Keratinocyte (primary cell): ENCODE measurements at regions not wholly inside any gene's neighbourhood (a gene's known extent, or its start where the extent isn't known, plus 50 kb on each side); places are given as distances from the start of the nearest gene placed in this dataset.

ENCODE experiments used
- DNase-seq: peaks from one replicate; pipeline ENCODE4 v3.0.0-alpha.2; 2011; ENCODE audit warnings: low read depth, missing footprints, low spot score
- FAIRE-seq: peaks from 2 replicates; lab custom pipeline; 2011; peaks lifted over from hg19 to GRCh38; lab: Jason Lieb, UNC
- H2AFZ ChIP-seq: 2 replicates; pipeline ENCODE4 v1.6.0; 2012; ENCODE audit warnings: low read length, control low read depth, inconsistent platforms; ENCODE audit not compliant: control insufficient read depth
- H3K27ac ChIP-seq: 2 replicates; pipeline ENCODE4 v1.5.1; 2011; ENCODE audit warnings: low read length; ENCODE audit not compliant: control insufficient read depth, insufficient read depth
- H3K27me3 ChIP-seq: 3 replicates; pipeline ENCODE4 v1.6.0; 2011; ENCODE audit warnings: low read length; ENCODE audit not compliant: control insufficient read depth, insufficient read depth; ENCODE audit errors: extremely low read depth
- H3K36me3 ChIP-seq, 2 experiments: 2 replicates in 1 of 2; 3 replicates in 1 of 2; pipeline ENCODE4 v1.5.1; 2011; ENCODE audit warnings: low read length in 2 of 2, mild to moderate bottlenecking in 1 of 2; ENCODE audit not compliant: control insufficient read depth in 2 of 2, insufficient read depth in 2 of 2; ENCODE audit errors: extremely low read depth in 1 of 2
- H3K4me1 ChIP-seq: 3 replicates; pipeline ENCODE4 v1.5.1; 2011; ENCODE audit warnings: low read length; ENCODE audit not compliant: control insufficient read depth, insufficient read depth; ENCODE audit errors: extremely low read depth
- H3K4me2 ChIP-seq: 3 replicates; pipeline ENCODE4 v1.6.0; 2011; ENCODE audit warnings: low read depth, low read length; ENCODE audit not compliant: control insufficient read depth, insufficient read depth; ENCODE audit errors: extremely low read depth
- H3K4me3 ChIP-seq, 3 experiments: fragments of 200-600 bp in 1 of 3; sonication (generic) in 1 of 3; 2 replicates in 2 of 3; 3 replicates in 1 of 3; pipeline ENCODE4 v1.5.1; 2011 to 2016; ENCODE audit warnings: low read length in 3 of 3, mild to moderate bottlenecking in 3 of 3, control low read depth in 2 of 3, inconsistent platforms in 1 of 3, low read depth in 1 of 3, mixed read lengths in 1 of 3, mixed run types in 1 of 3, moderate library complexity in 1 of 3; ENCODE audit not compliant: control insufficient read depth in 2 of 3, insufficient read depth in 2 of 3; ENCODE audit errors: extremely low read depth in 1 of 3
- H3K79me2 ChIP-seq: 2 replicates; pipeline ENCODE4 v1.6.0; 2012; ENCODE audit warnings: low read length; ENCODE audit not compliant: control insufficient read depth, insufficient read depth
- H3K9ac ChIP-seq: 3 replicates; pipeline ENCODE4 v1.6.0; 2011; ENCODE audit warnings: low read length; ENCODE audit not compliant: control insufficient read depth, insufficient read depth; ENCODE audit errors: extremely low read depth
- H3K9me1 ChIP-seq: 3 replicates; pipeline ENCODE4 v1.6.0; 2011; ENCODE audit warnings: low read length; ENCODE audit not compliant: control insufficient read depth, insufficient read depth; ENCODE audit errors: extremely low read depth
- H3K9me3 ChIP-seq: 2 replicates; pipeline ENCODE4 v1.5.1; 2012; ENCODE audit warnings: low read depth, low read length; ENCODE audit not compliant: control insufficient read depth
- H4K20me1 ChIP-seq: 3 replicates; pipeline ENCODE4 v1.6.0; 2011; ENCODE audit warnings: low read length; ENCODE audit not compliant: control insufficient read depth, insufficient read depth; ENCODE audit errors: extremely low read depth
- EZH2 ChIP-seq: IDR thresholded peaks from one replicate; pipeline ENCODE4 v1.6.1; 2012; ENCODE audit warnings: inconsistent platforms, mild to moderate bottlenecking, low read length, moderate library complexity
- dilution Hi-C: fragments of 300-500 bp; cut with MboI; formaldehyde crosslinking; loops from one replicate; pipeline ENCODE4 v1.7.0; 2020; ENCODE audit warnings: low sequenced_read_pairs; ENCODE audit not compliant: extremely low pct_ligation_motif_present
- TF ChIP-seq, protein P1 (sequence below), 3 experiments: IDR thresholded peaks in 1 of 3; conservative IDR thresholded peaks in 1 of 3; optimal IDR thresholded peaks in 1 of 3; 2 replicates in 2 of 3; 3 replicates in 1 of 3; pipeline versions ENCODE3 to v1.5.1; 2011; ENCODE audit warnings: low read length in 3 of 3, mild to moderate bottlenecking in 3 of 3, moderate library complexity in 2 of 3, control low read depth in 1 of 3, inconsistent platforms in 1 of 3; ENCODE audit not compliant: insufficient read depth in 2 of 3; ENCODE audit errors: extremely low read depth in 1 of 3

DNA sequence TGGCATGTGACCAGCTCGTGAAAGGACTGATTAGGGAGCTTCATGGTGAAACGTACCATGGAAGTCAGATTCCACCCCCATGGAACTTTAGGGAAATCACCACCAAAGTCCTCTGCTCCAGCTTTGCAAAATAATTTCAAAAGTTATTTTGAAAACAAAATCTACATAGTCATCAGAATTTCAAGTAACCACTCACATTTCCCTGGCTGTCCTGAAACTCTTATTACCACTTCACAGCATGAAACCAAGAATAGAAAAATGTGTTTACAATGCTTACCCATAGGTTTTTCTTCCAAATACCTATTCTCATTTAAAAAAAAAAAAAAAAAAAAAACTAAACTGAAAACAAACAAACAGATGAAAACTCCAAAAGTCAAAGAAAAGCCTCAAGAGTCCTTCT lies 198.7 kb downstream of the PDGFRA start:
- no peak for FAIRE-seq
- Histone ChIP-seq H3K79me2 (no peaks in the 10 kb centered on the region), H3K36me3 (no peaks in the 10 kb centered on the region), H3K27me3 (no peaks in the 10 kb centered on the region), H3K4me3 (no peak overlapping the region), H2AFZ (no peak overlapping the region), H3K4me1 (peaks cover 6% of the 10 kb centered on the region), H3K9me3 (no peaks in the 10 kb centered on the region), H3K9me1 (no peaks in the 10 kb centered on the region), H3K9ac (no peak overlapping the region), H4K20me1 (no peaks in the 10 kb centered on the region), H3K27ac (no peak overlapping the region), H3K4me2 (no peak overlapping the region)
- no peak for DNase-seq
- TF ChIP-seq, protein P1, sequence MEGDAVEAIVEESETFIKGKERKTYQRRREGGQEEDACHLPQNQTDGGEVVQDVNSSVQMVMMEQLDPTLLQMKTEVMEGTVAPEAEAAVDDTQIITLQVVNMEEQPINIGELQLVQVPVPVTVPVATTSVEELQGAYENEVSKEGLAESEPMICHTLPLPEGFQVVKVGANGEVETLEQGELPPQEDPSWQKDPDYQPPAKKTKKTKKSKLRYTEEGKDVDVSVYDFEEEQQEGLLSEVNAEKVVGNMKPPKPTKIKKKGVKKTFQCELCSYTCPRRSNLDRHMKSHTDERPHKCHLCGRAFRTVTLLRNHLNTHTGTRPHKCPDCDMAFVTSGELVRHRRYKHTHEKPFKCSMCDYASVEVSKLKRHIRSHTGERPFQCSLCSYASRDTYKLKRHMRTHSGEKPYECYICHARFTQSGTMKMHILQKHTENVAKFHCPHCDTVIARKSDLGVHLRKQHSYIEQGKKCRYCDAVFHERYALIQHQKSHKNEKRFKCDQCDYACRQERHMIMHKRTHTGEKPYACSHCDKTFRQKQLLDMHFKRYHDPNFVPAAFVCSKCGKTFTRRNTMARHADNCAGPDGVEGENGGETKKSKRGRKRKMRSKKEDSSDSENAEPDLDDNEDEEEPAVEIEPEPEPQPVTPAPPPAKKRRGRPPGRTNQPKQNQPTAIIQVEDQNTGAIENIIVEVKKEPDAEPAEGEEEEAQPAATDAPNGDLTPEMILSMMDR (optimal IDR thresholded peaks at IDR 0.05 in 1 of 3, IDR thresholded peaks at IDR 0.05 in 1 of 3, conservative IDR thresholded peaks at IDR 0.05 in 1 of 3; ENCODE audit: extremely low read depth in 1 of 3, insufficient read depth in 2 of 3, low read length in 3 of 3) = no peak
- TF ChIP-seq EZH2 = no peak
- dilution Hi-C loops = no loop called here

- H3K36me3 ChIP-seq = no peaks in the 10 kb centered on the region
- no peaks in the 10 kb centered on the region for H3K4me1 ChIP-seq
- no peak overlapping the region for H3K9ac ChIP-seq
- no peaks in the 10 kb centered on the region for H3K79me2 ChIP-seq
- no peak overlapping the region for H3K27ac ChIP-seq
- no peak overlapping the region for H3K4me2 ChIP-seq
- no peaks in the 10 kb centered on the region for H4K20me1 ChIP-seq
- no peak for TF ChIP-seq EZH2
- TF ChIP-seq, protein P1 (optimal IDR thresholded peaks at IDR 0.05 in 1 of 3, IDR thresholded peaks at IDR 0.05 in 1 of 3, conservative IDR thresholded peaks at IDR 0.05 in 1 of 3; ENCODE audit: extremely low read depth in 1 of 3, insufficient read depth in 2 of 3, low read length in 3 of 3) = no peak
- no peaks in the 10 kb centered on the region for H3K9me3 ChIP-seq
- no peak overlapping the region for H3K4me3 ChIP-seq
- no peaks in the 10 kb centered on the region for H3K27me3 ChIP-seq
- FAIRE-seq = no peak
- no peak for DNase-seq
- H2AFZ ChIP-seq = no peak overlapping the region
- H3K9me1 ChIP-seq = no peaks in the 10 kb centered on the region
- dilution Hi-C loops = no loop called here
Observed at GRCh38 chr4:54428940-54429339, 199.8 kb downstream of the PDGFRA start.
